Activated CD8-positive, alpha-beta memory T cell treated with anti-CD3 and anti-CD28 coated beads, Interleukin-2, amount 50 U/mL, for 1 hour (primary cell): ENCODE measurements at regions not wholly inside any gene's neighbourhood (a gene's known extent, or its start where the extent isn't known, plus 50 kb on each side); places are given as distances from the start of the nearest gene placed in this dataset.

Experiments
- DNase-seq: peaks from one replicate; pipeline ENCODE4 v3.0.0-alpha.2; 2020; ENCODE audit errors: extremely low read depth

GRCh38 chr10:78392197-78392596 is 358.5 kb downstream of the RPS24 start:
- no peak for DNase-seq

DNA sequence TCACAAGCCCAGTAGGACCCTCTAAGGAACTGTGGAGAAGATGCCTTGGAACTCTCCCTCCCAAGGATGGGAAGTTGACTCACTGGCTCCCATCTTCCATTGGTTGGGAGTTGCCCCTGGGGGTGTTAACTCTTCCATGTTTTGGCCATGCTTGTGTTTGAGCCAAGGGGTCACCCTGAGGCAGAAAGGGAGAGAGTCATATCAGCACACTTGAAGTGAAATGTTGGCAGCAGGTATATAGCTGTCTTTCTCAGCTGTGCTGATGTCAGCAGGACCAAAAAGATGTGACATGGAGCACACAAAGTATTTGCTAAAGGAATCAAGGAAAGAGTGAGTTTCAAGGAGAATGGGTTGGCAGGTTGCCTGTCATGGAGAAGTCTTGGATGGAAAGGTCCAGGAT is 359.4 kb downstream of the RPS24 start:
- no peak for DNase-seq

- DNase-seq = no peak
Measured at GRCh38 chr10:78394047-78394446, 360.4 kb downstream of the RPS24 start.

DNA sequence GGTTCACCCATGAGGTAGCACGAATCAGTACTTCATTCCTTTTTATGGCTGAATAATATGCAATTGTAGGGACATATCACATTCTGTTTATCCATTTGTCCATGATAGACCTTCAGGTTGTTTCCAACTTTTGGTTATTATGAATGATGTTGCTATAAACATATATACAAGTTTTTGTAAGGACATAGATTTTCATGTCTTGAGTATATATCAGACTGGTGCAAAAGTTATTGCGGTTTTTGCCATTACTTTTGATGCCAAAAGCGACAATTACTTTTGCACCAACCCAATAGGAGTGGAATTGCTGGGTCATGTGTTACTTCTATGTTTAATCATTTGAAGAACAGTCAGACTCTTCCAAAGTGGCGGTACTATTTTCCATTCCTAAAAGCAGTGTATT is 361.5 kb downstream of the RPS24 start:
- no peak for DNase-seq

DNA sequence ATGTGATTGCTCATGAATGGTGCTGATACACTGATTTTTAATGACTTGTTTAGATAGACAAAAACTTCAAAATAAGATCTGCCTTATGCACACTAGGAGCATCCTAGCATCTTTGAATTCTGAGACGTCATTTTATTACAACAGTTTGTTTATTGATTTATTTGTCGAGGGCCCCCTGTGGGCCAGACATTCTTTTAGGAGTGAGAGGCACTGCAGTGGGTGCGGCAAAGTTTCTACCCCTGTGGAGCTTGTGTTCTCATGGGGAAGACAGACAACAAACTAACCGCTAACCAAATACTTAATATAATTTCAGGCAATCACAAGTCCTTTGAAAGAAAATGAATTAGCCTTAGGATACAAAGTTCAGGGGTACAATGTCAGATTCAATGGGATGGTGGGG is 363.1 kb downstream of the RPS24 start:
- no peak for DNase-seq

DNA sequence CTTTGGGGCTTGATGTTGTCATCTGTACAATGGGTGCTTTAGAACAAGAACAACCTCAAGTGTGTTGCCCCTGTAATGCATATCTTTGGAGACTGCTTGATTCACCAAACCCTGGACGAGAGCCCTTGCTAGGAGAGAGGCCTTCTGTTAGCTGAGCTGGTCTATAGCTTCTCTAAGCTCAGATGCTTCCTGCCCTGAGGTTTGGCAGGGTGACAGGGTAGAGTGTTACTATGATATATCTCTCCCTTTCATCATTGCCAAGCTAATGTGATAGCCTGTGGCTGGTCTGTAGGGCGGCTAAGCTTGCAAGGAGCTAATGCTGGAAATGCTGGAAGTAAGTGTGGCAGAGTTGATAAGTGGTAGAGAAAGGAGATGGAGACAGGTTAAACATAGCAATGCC is 364.1 kb downstream of the RPS24 start:
- DNase-seq = no peak

DNA sequence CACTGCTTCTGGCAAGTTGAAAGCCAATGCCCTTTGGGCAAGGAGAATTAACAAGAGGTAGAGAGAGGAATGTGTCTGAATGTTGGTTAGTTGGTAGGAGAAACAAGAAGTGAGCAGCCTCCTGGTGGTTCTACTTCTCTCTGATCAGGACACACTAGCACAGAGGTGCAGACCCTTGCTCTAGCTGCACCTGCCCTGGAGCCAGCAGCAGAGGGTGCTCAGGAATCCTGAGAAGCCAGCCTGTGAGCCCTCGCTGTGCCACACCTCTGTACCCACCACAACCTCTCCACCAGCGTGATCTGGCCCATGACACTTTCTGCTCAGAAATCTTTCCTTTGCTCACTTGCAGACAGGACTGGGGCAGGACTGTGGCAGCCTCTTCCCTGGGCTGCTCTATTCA is 364.7 kb downstream of the RPS24 start:
- DNase-seq = no peak

- DNase-seq = no peak
Measured at GRCh38 chr10:78401624-78402367, 368.1 kb downstream of the RPS24 start.

DNA sequence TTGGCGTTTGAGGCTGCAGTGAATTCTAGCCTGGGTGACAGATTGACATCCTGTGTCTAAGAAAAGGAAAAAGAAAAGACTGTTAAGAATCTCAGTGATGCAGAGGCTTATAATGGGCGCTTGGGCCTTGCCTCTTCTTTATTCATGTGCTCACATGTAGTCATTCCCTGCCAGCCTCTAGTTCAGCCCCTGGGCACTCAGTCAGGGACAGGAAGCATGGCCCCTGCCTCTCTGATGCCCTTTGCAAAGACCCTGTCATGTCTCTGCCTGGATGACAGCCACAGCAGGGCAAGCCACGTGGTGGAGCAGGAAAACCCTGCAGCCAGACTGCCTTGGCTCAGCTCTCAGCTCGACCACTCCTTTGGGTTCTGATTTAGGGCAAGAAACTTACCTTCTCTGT is 368.9 kb downstream of the RPS24 start:
- DNase-seq = no peak

- no peak for DNase-seq
Measured at GRCh38 chr10:78403781-78404180, 370.1 kb downstream of the RPS24 start.

- no peak for DNase-seq
Measured at GRCh38 chr10:78404296-78404695, 370.6 kb downstream of the RPS24 start.

DNA sequence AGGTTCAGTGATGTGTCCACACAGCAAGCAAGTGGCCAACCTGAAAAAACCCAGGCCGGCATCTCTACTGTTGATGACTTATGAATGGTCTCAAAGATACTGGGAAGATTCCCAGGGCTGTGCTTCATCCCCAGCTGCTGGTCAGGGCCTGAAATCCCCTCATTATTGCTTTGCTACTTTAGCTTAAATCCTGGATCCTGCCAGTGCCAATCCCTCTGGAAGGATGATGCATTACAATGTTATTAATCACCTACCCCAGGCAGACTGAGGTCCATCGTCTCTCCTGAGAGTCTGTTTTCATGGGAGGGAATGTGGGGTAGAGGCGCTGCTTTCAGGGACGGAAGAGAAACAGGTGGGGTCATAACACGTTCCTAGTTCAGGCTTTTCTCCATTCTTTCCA is 371.6 kb downstream of the RPS24 start:
- no peak for DNase-seq

GRCh38 chr10:78405736-78406135 is 372.1 kb downstream of the RPS24 start:
- no peak for DNase-seq

DNA sequence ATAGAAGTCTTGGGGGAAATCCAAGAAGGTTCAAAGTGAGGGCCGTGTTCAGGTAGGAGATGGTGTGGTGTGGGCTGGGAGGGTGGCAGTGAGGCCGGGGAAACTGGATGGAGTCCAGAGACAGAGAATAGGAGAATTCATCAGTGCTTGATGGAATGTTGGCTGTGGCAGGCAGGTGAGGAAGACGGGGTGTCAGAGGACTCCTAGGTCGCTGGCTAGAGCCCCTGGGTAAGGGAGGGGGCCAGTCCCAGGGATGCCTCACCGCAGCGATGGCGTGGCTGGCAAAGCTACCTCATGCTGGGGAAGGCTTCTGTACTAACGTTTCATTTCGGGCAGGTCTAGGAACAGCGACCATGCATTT is 373.0 kb downstream of the RPS24 start:
- DNase-seq = no peak

DNA sequence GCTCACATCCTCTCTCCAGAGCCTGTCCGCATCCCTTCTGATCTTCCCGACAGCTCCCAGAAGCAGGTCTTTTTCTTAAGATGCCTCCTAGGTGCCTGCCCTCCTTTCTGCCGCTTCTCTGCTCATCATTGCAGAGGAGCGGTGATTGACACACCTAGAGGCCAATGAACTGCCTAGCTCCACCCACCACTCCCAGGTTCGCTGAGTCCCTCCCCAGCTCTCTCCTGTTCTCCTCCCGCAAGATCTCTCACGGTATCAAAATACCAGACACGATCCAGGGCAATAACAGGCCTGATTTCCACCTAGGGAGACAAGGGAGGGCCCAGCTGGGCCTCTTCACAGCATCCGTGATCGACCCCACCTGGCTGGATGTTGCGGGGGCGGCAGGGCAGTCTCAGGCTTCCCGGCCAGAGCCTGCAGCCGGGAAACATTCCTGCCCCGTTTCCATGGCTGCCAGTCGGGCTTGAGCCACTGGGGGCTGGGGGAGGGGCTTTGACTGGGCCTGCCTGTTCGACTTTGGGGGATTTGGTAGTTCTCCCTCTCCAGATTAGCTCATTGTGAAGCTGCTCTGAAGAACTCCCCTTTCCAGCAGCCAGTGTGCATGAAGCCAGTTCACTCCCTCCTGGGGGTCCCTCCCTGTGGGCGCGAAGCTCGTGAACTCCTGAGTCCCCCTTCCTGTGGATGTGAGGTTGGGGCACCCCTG is 373.5 kb downstream of the RPS24 start:
- no peak for DNase-seq

DNA sequence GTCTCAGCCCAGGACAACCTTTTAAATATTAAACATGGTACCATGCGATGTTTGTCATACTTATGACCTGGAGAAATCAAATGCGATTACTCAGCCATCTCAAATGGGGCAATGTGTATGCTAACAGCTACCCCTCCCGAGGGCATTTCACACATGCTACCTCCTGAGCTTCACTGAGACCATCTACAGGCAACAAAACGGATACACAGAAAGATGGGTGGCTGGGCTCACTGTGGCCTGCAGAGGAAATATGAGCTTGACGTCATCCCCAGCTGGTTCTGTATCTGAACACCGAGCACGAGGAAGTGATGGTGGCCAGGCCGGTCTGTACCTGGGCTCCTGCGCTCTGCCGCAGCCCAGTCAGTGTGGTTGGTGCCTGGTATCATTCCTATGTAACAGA is 374.3 kb downstream of the RPS24 start:
- DNase-seq = no peak

DNA sequence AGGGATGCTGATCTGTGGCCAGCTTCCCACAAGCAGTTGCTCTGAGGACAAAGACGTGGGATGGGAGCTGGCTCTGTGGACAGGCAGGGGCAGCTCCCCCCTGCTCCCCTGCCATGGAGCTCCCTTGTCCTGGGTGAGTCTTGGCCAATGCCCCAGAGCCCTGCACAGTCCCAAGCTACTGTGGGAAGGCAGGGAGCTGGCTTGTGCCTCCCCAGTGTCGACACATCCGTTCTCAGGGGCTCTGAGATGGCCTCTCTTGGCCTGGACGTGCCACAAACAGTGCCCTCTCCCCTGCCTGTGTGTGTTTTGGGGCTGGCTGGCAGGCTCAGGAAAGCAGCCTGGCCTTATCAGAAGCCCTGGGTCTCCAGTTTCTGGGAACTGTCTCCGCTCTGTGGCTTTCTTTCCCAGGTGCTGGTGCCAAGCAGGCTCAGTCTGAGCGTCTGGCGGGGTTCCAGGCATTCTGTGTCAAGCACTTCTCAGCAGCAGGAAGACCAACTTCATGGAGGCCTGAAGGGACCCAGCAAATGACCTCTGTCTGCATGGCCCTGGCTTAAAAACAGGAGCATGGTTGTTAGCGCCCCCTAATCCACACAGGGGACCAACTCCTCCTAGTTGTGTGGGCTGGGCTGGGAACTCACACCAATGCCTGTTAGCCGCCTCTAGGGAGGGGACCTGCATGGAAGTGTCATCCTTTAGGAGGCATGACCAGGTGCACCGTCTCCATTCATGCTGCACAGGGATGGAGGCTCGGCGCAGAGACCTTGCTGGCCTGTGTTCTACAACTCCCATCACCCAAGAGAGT is 375.2 kb downstream of the RPS24 start:
- no peak for DNase-seq

GRCh38 chr10:78410046-78410965 is 376.6 kb downstream of the RPS24 start:
- DNase-seq = no peak

- no peak for DNase-seq
Measured at GRCh38 chr10:78411716-78412115, 378.1 kb downstream of the RPS24 start.

DNA sequence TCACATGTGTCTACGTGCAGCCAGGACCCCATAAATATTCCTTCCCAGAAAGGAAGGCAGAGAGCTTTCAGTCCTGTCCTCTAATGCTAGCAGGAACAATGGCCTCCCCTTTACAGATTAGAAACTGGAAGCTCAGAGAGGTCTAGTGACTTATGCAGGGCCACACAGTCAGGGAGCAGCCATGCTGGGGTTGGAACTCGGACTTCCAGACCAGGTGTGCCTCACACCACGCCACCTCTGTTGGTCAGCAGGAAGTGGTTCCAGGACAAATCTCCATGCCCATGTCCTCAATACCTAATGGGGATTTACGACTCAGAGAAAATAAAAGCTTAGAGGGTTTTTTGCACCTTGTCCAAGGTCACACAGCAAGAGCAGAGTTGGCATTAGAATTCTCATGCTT is 378.9 kb downstream of the RPS24 start:
- no peak for DNase-seq
